ENCODE measurements at regions not wholly inside any gene's neighbourhood (a gene's known extent, or its start where the extent isn't known, plus 50 kb on each side); places are given as distances from the start of the nearest gene placed in this dataset.
"Not testable (repeated sequence)": the region's sequence is repeated elsewhere in the genome, so short reads cannot be mapped to it uniquely, and the experiment has no call there.

- DNase-seq, result no peak
Observed at GRCh38 chr22:40094485-40094884, 83.2 kb upstream of the TNRC6B start.

- DNase-seq, result not testable (repeated sequence)
Observed at GRCh38 chr22:40099887-40100286, 77.8 kb upstream of the TNRC6B start.

GRCh38 chr22:40105755-40106154 is 72.0 kb upstream of the TNRC6B start:
- no peak for DNase-seq

- peak; percentile 29 for DNase-seq
Observed at GRCh38 chr22:40107244-40107643, 70.5 kb upstream of the TNRC6B start.

GRCh38 chr22:40107851-40108378 is 69.8 kb upstream of the TNRC6B start:
- DNase-seq, result peak; percentile 47

- DNase-seq, result no peak
Observed at GRCh38 chr22:40108396-40108795, 69.3 kb upstream of the TNRC6B start.

GRCh38 chr22:40108926-40109325 is 68.8 kb upstream of the TNRC6B start:
- not testable (repeated sequence) for DNase-seq

- no peak for DNase-seq
Observed at GRCh38 chr22:40111451-40111850, 66.3 kb upstream of the TNRC6B start.

- DNase-seq, result no peak
Observed at GRCh38 chr22:40112595-40112994, 65.1 kb upstream of the TNRC6B start.

GRCh38 chr22:40113696-40114095 is 64.0 kb upstream of the TNRC6B start:
- DNase-seq, result peak; percentile 26

- no peak for DNase-seq
Observed at GRCh38 chr22:40114411-40114810, 63.3 kb upstream of the TNRC6B start.

GRCh38 chr22:40116496-40117200 is 61.1 kb upstream of the TNRC6B start:
- DNase-seq, result peak; percentile 15

- DNase-seq, result no peak
Observed at GRCh38 chr22:40118979-40119378, 58.7 kb upstream of the TNRC6B start.

- DNase-seq, result no peak
Observed at GRCh38 chr22:40120848-40121247, 56.9 kb upstream of the TNRC6B start.

- DNase-seq, result no peak
Observed at GRCh38 chr22:40121461-40121860, 56.3 kb upstream of the TNRC6B start.

- no peak for DNase-seq
Observed at GRCh38 chr22:40122792-40123191, 54.9 kb upstream of the TNRC6B start.

GRCh38 chr22:40123387-40123786 is 54.3 kb upstream of the TNRC6B start:
- DNase-seq, result no peak
